Suprapubic skin (tissue), 4 donors: ENCODE measurements at regions not wholly inside any gene's neighbourhood (a gene's known extent, or its start where the extent isn't known, plus 50 kb on each side); places are given as distances from the start of the nearest gene placed in this dataset.
"Not testable (repeated sequence)": the region's sequence is repeated elsewhere in the genome, so short reads cannot be mapped to it uniquely, and the experiment has no call there.

Experiments
- DNase-seq, 2 donors: peaks; one replicate each; pipeline ENCODE4 v3.0.0-alpha.2; 2019; ENCODE audit warnings: low spot score in 2 of 2
- H3K27ac ChIP-seq: fragments of 200-600 bp; sonication (generic); one replicate; pipeline ENCODE4 v1.5.1; 2019
- H3K27me3 ChIP-seq: fragments of 200-600 bp; sonication (generic); one replicate; pipeline ENCODE4 v1.5.1; 2019
- H3K36me3 ChIP-seq: fragments of 200-600 bp; sonication (generic); one replicate; pipeline ENCODE4 v1.5.1; 2019
- H3K4me1 ChIP-seq: fragments of 200-600 bp; sonication (generic); one replicate; pipeline ENCODE4 v1.5.1; 2019
- H3K4me3 ChIP-seq: fragments of 200-600 bp; sonication (generic); one replicate; pipeline ENCODE4 v1.5.1; 2019; ENCODE audit warnings: mild to moderate bottlenecking
- H3K9me3 ChIP-seq: fragments of 200-600 bp; sonication (generic); one replicate; pipeline ENCODE4 v1.5.1; 2019
- CTCF ChIP-seq, 2 donors: fragments of 200-600 bp in 1 of 2; fragments of 450-650 bp in 1 of 2; sonication (generic) in 1 of 2; IDR thresholded peaks; one replicate each; pipeline ENCODE4 v1.5.1; 2016 to 2019; ENCODE audit warnings: antibody characterized with exemption in 2 of 2, mild to moderate bottlenecking in 1 of 2, moderate library complexity in 1 of 2
- EP300 ChIP-seq: sonication (generic); formaldehyde crosslinking; IDR thresholded peaks from one replicate; pipeline ENCODE4 v1.6.1; 2017; ENCODE audit warnings: antibody characterized with exemption
- POLR2A ChIP-seq, 2 donors: fragments of 450-650 bp; IDR thresholded peaks; one replicate each; pipeline ENCODE4 v1.6.1; 2017; ENCODE audit warnings: antibody characterized with exemption in 2 of 2, mild to moderate bottlenecking in 2 of 2, moderate library complexity in 2 of 2
- POLR2AphosphoS5 ChIP-seq, 3 donors: sonication (generic); formaldehyde crosslinking; IDR thresholded peaks; one replicate each; pipeline ENCODE4 v1.6.1; 2017; ENCODE audit warnings: antibody characterized with exemption in 3 of 3
- whole genome bisulfite sequencing: methylation state at CpG from one replicate; pipeline ENCODE4 v1.1.5; 2018; 5-methylcytosine and 5-hydroxymethylcytosine counted together

- Histone ChIP-seq H3K36me3 (no peaks in the 10 kb centered on the region), H3K27ac (no peak overlapping the region), H3K4me1 (no peaks in the 10 kb centered on the region), H3K9me3 (no peaks in the 10 kb centered on the region), H3K4me3 (no peak overlapping the region), H3K27me3 (no peaks in the 10 kb centered on the region)
- WGBS, result 77% methylated on average over 4 of the region's 4 CpGs
- TF ChIP-seq CTCF (IDR thresholded peaks at IDR 0.05), result no peak
- TF ChIP-seq POLR2A (IDR thresholded peaks at IDR 0.05), result no peak
- no peak for TF ChIP-seq EP300
- TF ChIP-seq POLR2AphosphoS5 (IDR thresholded peaks at IDR 0.05), result no peak
- no peak for DNase-seq
These were observed 104.8 kb upstream of the DPT start for GRCh38 chr1:168833801-168834224.

DNA sequence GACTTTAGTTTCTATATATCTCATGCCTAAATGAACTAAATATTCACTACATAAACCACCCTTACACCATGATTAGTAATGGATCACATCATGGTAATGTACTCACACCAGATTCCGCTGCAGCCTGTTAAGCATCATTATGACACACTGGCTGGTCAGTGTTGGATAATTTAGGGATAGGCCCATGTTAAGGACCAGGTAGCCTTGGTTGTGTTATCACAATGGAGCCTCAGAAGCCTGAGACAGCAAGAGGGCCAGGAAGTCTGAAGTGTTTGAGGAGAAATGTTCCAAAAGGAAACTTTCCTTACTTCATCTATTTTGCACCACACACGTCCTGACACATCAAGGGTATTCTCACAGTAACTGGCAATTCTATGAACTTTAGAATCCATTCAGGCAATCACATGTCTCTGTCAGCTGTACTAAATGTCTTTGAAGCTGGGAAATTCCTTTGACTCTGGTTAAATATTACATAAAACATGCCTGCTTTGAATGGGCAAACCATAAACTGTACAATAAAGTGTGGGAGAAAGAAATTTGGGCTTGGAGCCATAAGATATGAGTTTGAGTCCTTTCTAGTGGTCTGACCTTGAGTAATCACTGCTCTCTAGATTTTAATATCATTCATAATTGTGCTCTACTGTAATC is 105.3 kb upstream of the DPT start:
- H3K27ac ChIP-seq, result no peak overlapping the region
- no peak overlapping the region for H3K4me3 ChIP-seq
- no peaks in the 10 kb centered on the region for H3K4me1 ChIP-seq
- H3K36me3 ChIP-seq, result no peaks in the 10 kb centered on the region
- no peaks in the 10 kb centered on the region for H3K27me3 ChIP-seq
- no peaks in the 10 kb centered on the region for H3K9me3 ChIP-seq
- no peak for DNase-seq
- 83% methylated on average over 2 of the region's 2 CpGs for WGBS
- TF ChIP-seq POLR2A (IDR thresholded peaks at IDR 0.05) (no peak), CTCF (IDR thresholded peaks at IDR 0.05) (no peak), POLR2AphosphoS5 (IDR thresholded peaks at IDR 0.05) (no peak), EP300 (no peak)

DNA sequence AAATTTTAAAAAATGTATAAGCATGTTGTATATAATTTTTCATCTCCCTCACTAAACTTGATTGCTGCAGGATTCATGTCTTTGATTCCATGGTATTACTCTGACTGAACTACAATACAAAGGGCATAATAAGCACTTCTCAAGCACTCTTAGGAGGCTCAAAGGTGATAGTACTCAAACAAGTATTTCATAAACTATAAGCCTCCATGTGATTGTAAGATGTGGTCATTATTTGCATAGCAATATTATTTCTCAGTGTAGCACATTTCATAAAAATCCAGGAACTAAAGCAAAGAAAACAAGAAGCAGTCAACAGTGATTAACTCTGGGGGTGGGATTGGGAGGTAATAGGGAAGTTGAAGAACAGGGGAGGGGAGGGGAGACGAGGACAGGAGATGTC is 106.2 kb upstream of the DPT start:
- H3K36me3 ChIP-seq, result no peaks in the 10 kb centered on the region
- DNase-seq, result no peak
- H3K4me3 ChIP-seq, result no peak overlapping the region
- H3K27me3 ChIP-seq, result no peaks in the 10 kb centered on the region
- H3K4me1 ChIP-seq, result no peaks in the 10 kb centered on the region
- H3K27ac ChIP-seq, result no peak overlapping the region
- 88% methylated on average over 1 of the region's 1 CpG for WGBS
- TF ChIP-seq POLR2AphosphoS5 (IDR thresholded peaks at IDR 0.05) (no peak), POLR2A (IDR thresholded peaks at IDR 0.05) (no peak), CTCF (IDR thresholded peaks at IDR 0.05) (no peak), EP300 (no peak)
- H3K9me3 ChIP-seq, result no peaks in the 10 kb centered on the region

- Histone ChIP-seq H3K27me3 (no peaks in the 10 kb centered on the region), H3K27ac (no peak overlapping the region), H3K4me3 (no peak overlapping the region), H3K4me1 (no peaks in the 10 kb centered on the region), H3K36me3 (no peaks in the 10 kb centered on the region), H3K9me3 (no peaks in the 10 kb centered on the region)
- TF ChIP-seq POLR2AphosphoS5 (IDR thresholded peaks at IDR 0.05), result no peak
- 61% methylated on average over 2 of the region's 2 CpGs for WGBS
- no peak for DNase-seq
These were observed 106.8 kb upstream of the DPT start for GRCh38 chr1:168835791-168836190.

GRCh38 chr1:168836469-168836868 is 107.5 kb upstream of the DPT start:
- Histone ChIP-seq H3K4me3 (no peak overlapping the region), H3K4me1 (no peaks in the 10 kb centered on the region), H3K36me3 (no peaks in the 10 kb centered on the region), H3K9me3 (no peaks in the 10 kb centered on the region), H3K27ac (no peak overlapping the region), H3K27me3 (no peaks in the 10 kb centered on the region)
- 84% methylated on average over 3 of the region's 3 CpGs for WGBS
- TF ChIP-seq POLR2A (IDR thresholded peaks at IDR 0.05) (no peak), POLR2AphosphoS5 (IDR thresholded peaks at IDR 0.05) (no peak), CTCF (IDR thresholded peaks at IDR 0.05) (no peak), EP300 (no peak)
- DNase-seq, result no peak

- not testable (repeated sequence) for DNase-seq, H3K36me3 ChIP-seq, H3K4me3 ChIP-seq, H3K27me3 ChIP-seq, H3K4me1 ChIP-seq, H3K27ac ChIP-seq, H3K9me3 ChIP-seq
- 95% methylated on average over 25 of the region's 30 CpGs for WGBS
These were observed 108.2 kb upstream of the DPT start for GRCh38 chr1:168837230-168837629.
